GM23338 (cell line): ENCODE measurements at regions not wholly inside any gene's neighbourhood (a gene's known extent, or its start where the extent isn't known, plus 50 kb on each side); places are given as distances from the start of the nearest gene placed in this dataset.

Source experiments
- ATAC-seq: fragments of 200-7000 bp; cut with Tn5 transposase; 3 replicates; pipeline ENCODE4 v1.9.1; 2020
- DNase-seq: peaks from one replicate; pipeline ENCODE4 v3.0.0-alpha.2; 2015; ENCODE audit warnings: low spot score
- H2AFZ ChIP-seq: fragments of 200-600 bp; sonication (generic); 2 replicates; pipeline ENCODE4 v1.8.0; 2016; ENCODE audit warnings: antibody characterized with exemption, mild to moderate bottlenecking, moderate library complexity
- H3F3A ChIP-seq: fragments of 200-600 bp; sonication (generic); replicated peaks from 2 replicates; pipeline ENCODE4 v1.8.0; 2017; ENCODE audit warnings: antibody characterized with exemption, mixed run types, low read depth
- H3K27ac ChIP-seq: fragments of 200-600 bp; sonication (generic); 2 replicates; pipeline ENCODE4 v1.6.1; 2016; ENCODE audit warnings: low read depth
- H3K27me3 ChIP-seq: fragments of 200-600 bp; sonication (generic); 2 replicates; pipeline ENCODE4 v1.8.0; 2016; ENCODE audit warnings: mild to moderate bottlenecking, mixed run types, moderate library complexity; ENCODE audit not compliant: insufficient read depth
- H3K36me3 ChIP-seq: fragments of 200-600 bp; sonication (generic); 2 replicates; pipeline ENCODE4 v1.8.0; 2016; ENCODE audit warnings: mild to moderate bottlenecking; ENCODE audit not compliant: insufficient read depth
- H3K4me1 ChIP-seq: fragments of 200-600 bp; sonication (generic); 2 replicates; pipeline ENCODE4 v1.8.0; 2016; ENCODE audit warnings: mild to moderate bottlenecking, moderate library complexity; ENCODE audit not compliant: insufficient read depth
- H3K4me2 ChIP-seq: fragments of 200-600 bp; sonication (generic); 2 replicates; pipeline ENCODE4 v1.7.1; 2017; ENCODE audit warnings: mixed run types
- H3K4me3 ChIP-seq: fragments of 200-600 bp; sonication (generic); 2 replicates; pipeline ENCODE4 v1.6.1; 2016; ENCODE audit warnings: mixed run types
- H3K79me2 ChIP-seq: fragments of 200-600 bp; sonication (generic); replicated peaks from 2 replicates; pipeline ENCODE4 v1.8.0; 2017; ENCODE audit warnings: mild to moderate bottlenecking; ENCODE audit not compliant: insufficient read depth
- H3K9me2 ChIP-seq: fragments of 200-600 bp; sonication (generic); 2 replicates; pipeline ENCODE4 v1.8.0; 2017; ENCODE audit not compliant: insufficient read depth
- H4K20me1 ChIP-seq: fragments of 200-600 bp; sonication (generic); replicated peaks from 2 replicates; pipeline ENCODE4 v1.8.0; 2017; ENCODE audit warnings: mild to moderate bottlenecking; ENCODE audit not compliant: insufficient read depth
- H3K27ac Mint-ChIP-seq: 2 replicates; pipeline ENCODE4 v1.8.0; 2020; ENCODE audit warnings: inconsistent platforms, mild to moderate bottlenecking, moderate library complexity, mixed read lengths
- H3K27me3 Mint-ChIP-seq: 3 replicates; pipeline ENCODE4 v1.8.0; 2022; ENCODE audit warnings: low read depth, mild to moderate bottlenecking, moderate library complexity, mixed read lengths, inconsistent platforms; ENCODE audit not compliant: insufficient read depth, poor library complexity
- H3K36me3 Mint-ChIP-seq: 3 replicates; pipeline ENCODE4 v1.8.0; 2021; ENCODE audit warnings: low read depth, mild to moderate bottlenecking, inconsistent platforms, moderate library complexity, mixed read lengths
- H3K4me1 Mint-ChIP-seq: 3 replicates; pipeline ENCODE4 v1.8.0; 2020; ENCODE audit warnings: mild to moderate bottlenecking, inconsistent platforms, mixed read lengths
- H3K4me3 Mint-ChIP-seq: 3 replicates; pipeline ENCODE4 v1.8.0; 2021; ENCODE audit warnings: moderate library complexity, mild to moderate bottlenecking, inconsistent platforms, mixed read lengths
- H3K9me3 Mint-ChIP-seq: 3 replicates; pipeline ENCODE4 v1.8.0; 2020; ENCODE audit warnings: moderate library complexity, mild to moderate bottlenecking, inconsistent platforms, mixed read lengths
- CREB1 ChIP-seq: fragments of 250-450 bp; sonication (Bioruptor Pico); IDR thresholded peaks from 2 replicates; pipeline ENCODE4 v1.5.0; 2020; ENCODE audit warnings: low read depth, mild to moderate bottlenecking, moderate library complexity
- EZH2 ChIP-seq: fragments of 200-600 bp; sonication (generic); IDR thresholded peaks from one replicate; pipeline ENCODE4 v1.8.0; 2017; ENCODE audit warnings: antibody characterized with exemption, mild to moderate bottlenecking, low read depth; ENCODE audit not compliant: unreplicated experiment
- JUNB ChIP-seq: IDR thresholded peaks from one replicate; pipeline ENCODE4 v1.6.1; 2016; ENCODE audit warnings: antibody characterized with exemption; ENCODE audit not compliant: unreplicated experiment
- STAT1 ChIP-seq: IDR thresholded peaks from one replicate; pipeline ENCODE4 v1.6.1; 2016; ENCODE audit warnings: antibody characterized with exemption; ENCODE audit not compliant: unreplicated experiment
- ZNF114 ChIP-seq: fragments of 250-450 bp; sonication (Bioruptor Pico); IDR thresholded peaks from 2 replicates; pipeline ENCODE4 v1.5.0; 2020; ENCODE audit warnings: mild to moderate bottlenecking, moderate library complexity
- ZNF331 ChIP-seq: fragments of 250-450 bp; sonication (Bioruptor Pico); IDR thresholded peaks from 2 replicates; pipeline ENCODE4 v1.5.0; 2020; ENCODE audit warnings: low read depth, mild to moderate bottlenecking, moderate library complexity
- TF ChIP-seq, protein P1 (sequence below): fragments of 250-450 bp; sonication (Bioruptor Pico); IDR thresholded peaks from 2 replicates; pipeline ENCODE4 v1.5.0; 2020; ENCODE audit warnings: mild to moderate bottlenecking, moderate library complexity
- TF ChIP-seq, protein P2 (sequence below): IDR thresholded peaks from 2 replicates; pipeline ENCODE4 v1.6.1; 2016; ENCODE audit warnings: antibody characterized with exemption
- TF ChIP-seq, protein P3 (sequence below), 2 experiments: fragments of 200-600 bp in 1 of 2; sonication (generic) in 1 of 2; conservative IDR thresholded peaks; 2 replicates each; pipeline versions ENCODE4 v1.5.1 to v1.6.1; 2016 to 2017; ENCODE audit warnings: antibody characterized with exemption in 2 of 2, low read depth in 2 of 2, mild to moderate bottlenecking in 2 of 2, moderate library complexity in 1 of 2
- TF ChIP-seq, protein P4 (sequence below): IDR thresholded peaks from one replicate; pipeline ENCODE4 v1.6.1; 2018; ENCODE audit warnings: antibody characterized with exemption; ENCODE audit not compliant: unreplicated experiment

DNA sequence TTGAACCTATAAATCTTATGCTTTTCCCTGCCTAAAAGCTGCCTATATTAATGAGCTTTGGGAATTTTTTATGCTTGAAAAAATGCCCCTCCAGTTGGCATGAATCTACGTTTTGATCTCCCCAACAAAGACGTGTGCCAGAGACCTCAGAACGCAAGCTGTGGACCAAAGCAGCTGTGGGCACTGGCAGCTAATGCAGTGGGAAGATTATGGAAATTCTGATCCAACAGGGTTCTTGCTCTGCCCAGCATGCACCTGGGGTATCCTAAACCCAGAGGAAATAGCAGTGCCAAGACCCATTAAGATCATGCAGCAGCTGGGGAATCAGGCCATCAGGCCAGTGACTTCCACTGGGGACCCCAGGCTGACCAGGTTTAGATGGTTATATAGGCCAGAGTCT is 423.0 kb downstream of the ZBBX start (continued):
- TF ChIP-seq, protein P1, sequence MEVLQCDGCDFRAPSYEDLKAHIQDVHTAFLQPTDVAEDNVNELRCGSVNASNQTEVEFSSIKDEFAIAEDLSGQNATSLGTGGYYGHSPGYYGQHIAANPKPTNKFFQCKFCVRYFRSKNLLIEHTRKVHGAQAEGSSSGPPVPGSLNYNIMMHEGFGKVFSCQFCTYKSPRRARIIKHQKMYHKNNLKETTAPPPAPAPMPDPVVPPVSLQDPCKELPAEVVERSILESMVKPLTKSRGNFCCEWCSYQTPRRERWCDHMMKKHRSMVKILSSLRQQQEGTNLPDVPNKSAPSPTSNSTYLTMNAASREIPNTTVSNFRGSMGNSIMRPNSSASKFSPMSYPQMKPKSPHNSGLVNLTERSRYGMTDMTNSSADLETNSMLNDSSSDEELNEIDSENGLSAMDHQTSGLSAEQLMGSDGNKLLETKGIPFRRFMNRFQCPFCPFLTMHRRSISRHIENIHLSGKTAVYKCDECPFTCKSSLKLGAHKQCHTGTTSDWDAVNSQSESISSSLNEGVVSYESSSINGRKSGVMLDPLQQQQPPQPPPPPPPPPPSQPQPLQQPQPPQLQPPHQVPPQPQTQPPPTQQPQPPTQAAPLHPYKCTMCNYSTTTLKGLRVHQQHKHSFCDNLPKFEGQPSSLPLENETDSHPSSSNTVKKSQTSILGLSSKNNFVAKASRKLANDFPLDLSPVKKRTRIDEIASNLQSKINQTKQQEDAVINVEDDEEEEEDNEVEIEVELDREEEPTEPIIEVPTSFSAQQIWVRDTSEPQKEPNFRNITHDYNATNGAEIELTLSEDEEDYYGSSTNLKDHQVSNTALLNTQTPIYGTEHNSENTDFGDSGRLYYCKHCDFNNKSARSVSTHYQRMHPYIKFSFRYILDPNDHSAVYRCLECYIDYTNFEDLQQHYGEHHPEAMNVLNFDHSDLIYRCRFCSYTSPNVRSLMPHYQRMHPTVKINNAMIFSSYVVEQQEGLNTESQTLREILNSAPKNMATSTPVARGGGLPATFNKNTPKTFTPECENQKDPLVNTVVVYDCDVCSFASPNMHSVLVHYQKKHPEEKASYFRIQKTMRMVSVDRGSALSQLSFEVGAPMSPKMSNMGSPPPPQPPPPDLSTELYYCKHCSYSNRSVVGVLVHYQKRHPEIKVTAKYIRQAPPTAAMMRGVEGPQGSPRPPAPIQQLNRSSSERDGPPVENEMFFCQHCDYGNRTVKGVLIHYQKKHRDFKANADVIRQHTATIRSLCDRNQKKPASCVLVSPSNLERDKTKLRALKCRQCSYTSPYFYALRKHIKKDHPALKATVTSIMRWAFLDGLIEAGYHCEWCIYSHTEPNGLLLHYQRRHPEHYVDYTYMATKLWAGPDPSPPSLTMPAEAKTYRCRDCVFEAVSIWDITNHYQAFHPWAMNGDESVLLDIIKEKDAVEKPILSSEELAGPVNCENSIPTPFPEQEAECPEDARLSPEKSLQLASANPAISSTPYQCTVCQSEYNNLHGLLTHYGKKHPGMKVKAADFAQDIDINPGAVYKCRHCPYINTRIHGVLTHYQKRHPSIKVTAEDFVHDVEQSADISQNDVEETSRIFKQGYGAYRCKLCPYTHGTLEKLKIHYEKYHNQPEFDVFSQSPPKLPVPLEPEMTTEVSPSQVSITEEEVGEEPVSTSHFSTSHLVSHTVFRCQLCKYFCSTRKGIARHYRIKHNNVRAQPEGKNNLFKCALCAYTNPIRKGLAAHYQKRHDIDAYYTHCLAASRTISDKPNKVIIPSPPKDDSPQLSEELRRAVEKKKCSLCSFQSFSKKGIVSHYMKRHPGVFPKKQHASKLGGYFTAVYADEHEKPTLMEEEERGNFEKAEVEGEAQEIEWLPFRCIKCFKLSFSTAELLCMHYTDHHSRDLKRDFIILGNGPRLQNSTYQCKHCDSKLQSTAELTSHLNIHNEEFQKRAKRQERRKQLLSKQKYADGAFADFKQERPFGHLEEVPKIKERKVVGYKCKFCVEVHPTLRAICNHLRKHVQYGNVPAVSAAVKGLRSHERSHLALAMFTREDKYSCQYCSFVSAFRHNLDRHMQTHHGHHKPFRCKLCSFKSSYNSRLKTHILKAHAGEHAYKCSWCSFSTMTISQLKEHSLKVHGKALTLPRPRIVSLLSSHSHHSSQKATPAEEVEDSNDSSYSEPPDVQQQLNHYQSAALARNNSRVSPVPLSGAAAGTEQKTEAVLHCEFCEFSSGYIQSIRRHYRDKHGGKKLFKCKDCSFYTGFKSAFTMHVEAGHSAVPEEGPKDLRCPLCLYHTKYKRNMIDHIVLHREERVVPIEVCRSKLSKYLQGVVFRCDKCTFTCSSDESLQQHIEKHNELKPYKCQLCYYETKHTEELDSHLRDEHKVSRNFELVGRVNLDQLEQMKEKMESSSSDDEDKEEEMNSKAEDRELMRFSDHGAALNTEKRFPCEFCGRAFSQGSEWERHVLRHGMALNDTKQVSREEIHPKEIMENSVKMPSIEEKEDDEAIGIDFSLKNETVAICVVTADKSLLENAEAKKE (CRISPR knock-in tag) = no peak
- TF ChIP-seq, protein P2, sequence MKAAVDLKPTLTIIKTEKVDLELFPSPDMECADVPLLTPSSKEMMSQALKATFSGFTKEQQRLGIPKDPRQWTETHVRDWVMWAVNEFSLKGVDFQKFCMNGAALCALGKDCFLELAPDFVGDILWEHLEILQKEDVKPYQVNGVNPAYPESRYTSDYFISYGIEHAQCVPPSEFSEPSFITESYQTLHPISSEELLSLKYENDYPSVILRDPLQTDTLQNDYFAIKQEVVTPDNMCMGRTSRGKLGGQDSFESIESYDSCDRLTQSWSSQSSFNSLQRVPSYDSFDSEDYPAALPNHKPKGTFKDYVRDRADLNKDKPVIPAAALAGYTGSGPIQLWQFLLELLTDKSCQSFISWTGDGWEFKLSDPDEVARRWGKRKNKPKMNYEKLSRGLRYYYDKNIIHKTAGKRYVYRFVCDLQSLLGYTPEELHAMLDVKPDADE = no peak

DNA sequence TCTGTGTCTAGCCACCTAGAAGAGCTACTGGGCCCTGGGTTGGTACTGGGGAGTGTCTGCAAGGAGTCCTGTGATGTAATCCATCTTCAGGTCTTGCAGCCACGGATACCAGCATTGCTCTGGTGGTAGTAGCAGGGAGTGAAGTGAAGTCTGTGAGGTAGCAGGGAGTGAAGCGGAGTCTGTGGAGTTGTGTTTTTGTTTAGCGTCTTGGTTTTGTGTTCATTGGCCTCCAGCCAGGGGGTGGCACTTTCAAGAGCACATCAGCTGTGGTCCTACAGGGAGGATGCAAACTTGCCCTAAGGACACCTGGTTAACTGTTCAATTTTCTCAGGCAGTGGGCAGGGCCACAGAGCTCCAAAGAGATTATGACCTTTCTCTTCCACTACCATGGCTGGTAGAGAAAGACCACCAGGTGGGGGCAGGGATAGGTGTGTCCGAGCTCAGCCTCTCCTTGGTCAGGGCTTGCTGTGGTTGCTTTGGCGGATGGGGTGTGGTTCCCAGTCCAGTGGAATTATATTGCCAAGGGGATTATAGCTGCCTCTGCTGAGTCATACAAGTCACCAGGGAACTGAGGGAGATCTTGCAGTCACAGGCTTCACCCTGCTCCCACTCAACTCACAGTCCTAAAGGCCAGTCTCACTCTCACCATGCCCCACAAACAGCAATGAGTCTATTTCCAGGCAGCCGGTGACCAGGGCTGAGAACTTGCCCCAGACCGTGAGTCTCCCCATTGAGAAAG is 424.7 kb downstream of the ZBBX start:
- Histone ChIP-seq H4K20me1 (no peaks in the 10 kb centered on the region), H3K9me2 (no peaks in the 10 kb centered on the region), H2AFZ (no peak overlapping the region), H3K79me2 (no peaks in the 10 kb centered on the region), H3K27ac (no peak overlapping the region), H3F3A (no peaks in the 10 kb centered on the region), H3K27me3 (no peaks in the 10 kb centered on the region), H3K36me3 (no peaks in the 10 kb centered on the region), H3K4me3 (no peak overlapping the region), H3K4me1 (no peaks in the 10 kb centered on the region), H3K4me2 (no peak overlapping the region)
- DNase-seq = no peak
- Mint-ChIP-seq H3K4me1 (no peaks in the 10 kb centered on the region), H3K9me3 (peaks cover 3% of the 10 kb centered on the region; the same call in 2 of the 3 replicates), H3K27me3 (no peaks in the 10 kb centered on the region), H3K4me3 (no peak overlapping the region), H3K27ac (peak overlapping the region; percentile 89), H3K36me3 (no peaks in the 10 kb centered on the region)
- ATAC-seq = no peak
- no peak for TF ChIP-seq ZNF331 (CRISPR knock-in tag)
- no peak for TF ChIP-seq JUNB
- TF ChIP-seq, protein P3, sequence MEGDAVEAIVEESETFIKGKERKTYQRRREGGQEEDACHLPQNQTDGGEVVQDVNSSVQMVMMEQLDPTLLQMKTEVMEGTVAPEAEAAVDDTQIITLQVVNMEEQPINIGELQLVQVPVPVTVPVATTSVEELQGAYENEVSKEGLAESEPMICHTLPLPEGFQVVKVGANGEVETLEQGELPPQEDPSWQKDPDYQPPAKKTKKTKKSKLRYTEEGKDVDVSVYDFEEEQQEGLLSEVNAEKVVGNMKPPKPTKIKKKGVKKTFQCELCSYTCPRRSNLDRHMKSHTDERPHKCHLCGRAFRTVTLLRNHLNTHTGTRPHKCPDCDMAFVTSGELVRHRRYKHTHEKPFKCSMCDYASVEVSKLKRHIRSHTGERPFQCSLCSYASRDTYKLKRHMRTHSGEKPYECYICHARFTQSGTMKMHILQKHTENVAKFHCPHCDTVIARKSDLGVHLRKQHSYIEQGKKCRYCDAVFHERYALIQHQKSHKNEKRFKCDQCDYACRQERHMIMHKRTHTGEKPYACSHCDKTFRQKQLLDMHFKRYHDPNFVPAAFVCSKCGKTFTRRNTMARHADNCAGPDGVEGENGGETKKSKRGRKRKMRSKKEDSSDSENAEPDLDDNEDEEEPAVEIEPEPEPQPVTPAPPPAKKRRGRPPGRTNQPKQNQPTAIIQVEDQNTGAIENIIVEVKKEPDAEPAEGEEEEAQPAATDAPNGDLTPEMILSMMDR (conservative IDR thresholded peaks at IDR 0.05; ENCODE audit: low read depth in 2 of 2) = no peak
- TF ChIP-seq ZNF114 (CRISPR knock-in tag) = no peak
- no peak for TF ChIP-seq STAT1
- no peak for TF ChIP-seq CREB1 (CRISPR knock-in tag)
- TF ChIP-seq, protein P2 = no peak
- no peak for TF ChIP-seq EZH2
- TF ChIP-seq, protein P4, sequence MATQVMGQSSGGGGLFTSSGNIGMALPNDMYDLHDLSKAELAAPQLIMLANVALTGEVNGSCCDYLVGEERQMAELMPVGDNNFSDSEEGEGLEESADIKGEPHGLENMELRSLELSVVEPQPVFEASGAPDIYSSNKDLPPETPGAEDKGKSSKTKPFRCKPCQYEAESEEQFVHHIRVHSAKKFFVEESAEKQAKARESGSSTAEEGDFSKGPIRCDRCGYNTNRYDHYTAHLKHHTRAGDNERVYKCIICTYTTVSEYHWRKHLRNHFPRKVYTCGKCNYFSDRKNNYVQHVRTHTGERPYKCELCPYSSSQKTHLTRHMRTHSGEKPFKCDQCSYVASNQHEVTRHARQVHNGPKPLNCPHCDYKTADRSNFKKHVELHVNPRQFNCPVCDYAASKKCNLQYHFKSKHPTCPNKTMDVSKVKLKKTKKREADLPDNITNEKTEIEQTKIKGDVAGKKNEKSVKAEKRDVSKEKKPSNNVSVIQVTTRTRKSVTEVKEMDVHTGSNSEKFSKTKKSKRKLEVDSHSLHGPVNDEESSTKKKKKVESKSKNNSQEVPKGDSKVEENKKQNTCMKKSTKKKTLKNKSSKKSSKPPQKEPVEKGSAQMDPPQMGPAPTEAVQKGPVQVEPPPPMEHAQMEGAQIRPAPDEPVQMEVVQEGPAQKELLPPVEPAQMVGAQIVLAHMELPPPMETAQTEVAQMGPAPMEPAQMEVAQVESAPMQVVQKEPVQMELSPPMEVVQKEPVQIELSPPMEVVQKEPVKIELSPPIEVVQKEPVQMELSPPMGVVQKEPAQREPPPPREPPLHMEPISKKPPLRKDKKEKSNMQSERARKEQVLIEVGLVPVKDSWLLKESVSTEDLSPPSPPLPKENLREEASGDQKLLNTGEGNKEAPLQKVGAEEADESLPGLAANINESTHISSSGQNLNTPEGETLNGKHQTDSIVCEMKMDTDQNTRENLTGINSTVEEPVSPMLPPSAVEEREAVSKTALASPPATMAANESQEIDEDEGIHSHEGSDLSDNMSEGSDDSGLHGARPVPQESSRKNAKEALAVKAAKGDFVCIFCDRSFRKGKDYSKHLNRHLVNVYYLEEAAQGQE = no peak
